Stimulated activated naive CD4-positive, alpha-beta T cell treated with Interleukin-2 at 50 U/mL for 16 hours (primary cell): ENCODE measurements at regions not wholly inside any gene's neighbourhood (a gene's known extent, or its start where the extent isn't known, plus 50 kb on each side); places are given as distances from the start of the nearest gene placed in this dataset.
"Not testable (repeated sequence)": the region's sequence is repeated elsewhere in the genome, so short reads cannot be mapped to it uniquely, and the experiment has no call there.

Experiments used
- DNase-seq: peaks from one replicate; lab custom pipeline; 2025; lab: John Stamatoyannopoulos, UW

- DNase-seq, result no peak
Measured at GRCh38 chr10:81444242-81444929, 430.6 kb upstream of the NRG3 start.

DNA sequence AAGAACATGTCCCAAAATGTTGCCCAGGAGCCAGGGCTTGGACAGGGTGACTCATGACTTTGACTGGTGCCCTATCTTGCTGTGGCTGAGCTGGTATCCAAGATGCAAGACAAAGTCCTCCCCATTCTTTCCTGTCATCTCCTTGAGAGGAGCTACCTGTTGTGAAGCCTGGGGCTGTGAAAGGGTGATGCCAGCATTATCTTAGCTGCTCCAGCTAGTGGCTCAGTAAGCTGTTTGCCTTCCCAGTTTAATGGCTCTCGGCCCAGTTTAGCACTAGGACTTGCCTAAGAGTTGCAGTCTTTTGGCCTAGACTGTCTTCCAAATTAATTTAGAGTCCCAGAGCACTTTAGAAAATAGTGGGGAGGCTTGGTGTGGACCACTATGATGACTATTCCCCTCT is 424.3 kb upstream of the NRG3 start:
- DNase-seq, result no peak

GRCh38 chr10:81472927-81473470 is 402.0 kb upstream of the NRG3 start:
- DNase-seq, result no peak

- DNase-seq, result no peak
Measured at GRCh38 chr10:81473755-81474154, 401.2 kb upstream of the NRG3 start.

DNA sequence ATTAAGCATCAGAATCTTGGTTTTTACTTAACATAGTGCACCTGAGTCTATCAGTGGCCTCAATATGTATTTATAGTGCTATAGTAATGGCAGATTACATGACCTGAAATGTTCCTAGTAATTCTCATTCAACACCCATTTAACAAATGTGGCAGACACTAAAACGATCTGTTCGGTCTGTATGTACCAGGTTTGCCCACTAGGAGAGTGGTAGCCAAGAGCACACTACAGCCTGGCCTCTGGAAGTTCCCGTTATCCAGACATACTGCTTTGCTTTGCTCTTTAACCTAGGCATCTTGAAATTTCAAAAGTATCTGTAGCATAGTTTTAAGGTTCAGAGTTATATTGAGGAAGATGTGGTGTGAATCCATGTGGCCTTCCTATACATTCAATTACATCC is 395.7 kb upstream of the NRG3 start:
- DNase-seq, result no peak

- no peak for DNase-seq
Measured at GRCh38 chr10:81496626-81497025, 378.4 kb upstream of the NRG3 start.

DNA sequence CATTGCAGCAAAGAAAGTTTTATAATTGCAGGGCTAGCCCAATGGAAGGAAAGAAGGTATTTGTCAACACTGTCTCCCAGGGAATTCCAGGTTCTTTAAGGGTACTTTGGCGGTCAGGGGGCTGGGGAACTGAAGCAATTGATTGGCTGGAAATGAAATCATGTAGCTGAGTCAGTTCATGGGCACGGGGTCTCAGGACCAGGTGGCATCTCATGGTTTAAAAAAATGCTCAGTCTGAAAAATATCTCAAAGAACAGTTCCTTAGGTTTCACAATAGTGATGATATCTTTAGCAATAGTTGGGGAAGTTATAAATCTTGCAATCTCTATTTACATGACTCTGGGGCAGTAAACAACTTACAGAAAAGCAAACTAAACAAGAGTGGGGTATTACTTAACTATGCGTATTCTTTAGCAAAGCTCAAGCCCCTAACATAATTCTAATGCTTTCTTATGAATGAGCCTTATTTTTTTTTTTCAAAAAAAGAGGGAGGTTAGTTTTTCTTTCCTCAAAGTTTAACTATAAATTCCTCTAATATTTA is 376.9 kb upstream of the NRG3 start:
- DNase-seq, result no peak

GRCh38 chr10:81502677-81503359 is 372.2 kb upstream of the NRG3 start:
- DNase-seq, result no peak

- DNase-seq, result not testable (repeated sequence)
Measured at GRCh38 chr10:81505777-81506176, 369.2 kb upstream of the NRG3 start.

GRCh38 chr10:81514811-81515210 is 360.2 kb upstream of the NRG3 start:
- DNase-seq, result no peak

- DNase-seq, result no peak
Measured at GRCh38 chr10:81520688-81521087, 354.3 kb upstream of the NRG3 start.

GRCh38 chr10:81524467-81524866 is 350.5 kb upstream of the NRG3 start:
- no peak for DNase-seq

DNA sequence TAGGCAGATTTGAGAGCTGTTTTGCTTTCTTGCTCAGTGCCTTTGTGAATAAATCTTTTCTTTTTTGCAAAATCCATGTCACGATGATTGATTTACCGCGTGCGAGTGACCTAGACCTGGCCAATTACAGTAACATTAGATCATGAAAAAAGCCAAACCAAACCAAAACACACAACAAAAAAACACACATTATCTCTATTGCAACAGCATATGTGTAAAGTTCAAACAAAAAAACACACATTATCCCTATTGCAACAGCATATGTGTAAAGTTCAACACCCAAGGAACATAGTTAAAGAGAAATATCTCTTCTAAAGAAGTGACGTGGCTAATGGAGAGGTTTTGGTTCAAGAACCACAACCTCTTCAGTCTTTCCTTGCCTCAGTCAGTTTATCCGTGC is 342.6 kb upstream of the NRG3 start:
- DNase-seq, result no peak

DNA sequence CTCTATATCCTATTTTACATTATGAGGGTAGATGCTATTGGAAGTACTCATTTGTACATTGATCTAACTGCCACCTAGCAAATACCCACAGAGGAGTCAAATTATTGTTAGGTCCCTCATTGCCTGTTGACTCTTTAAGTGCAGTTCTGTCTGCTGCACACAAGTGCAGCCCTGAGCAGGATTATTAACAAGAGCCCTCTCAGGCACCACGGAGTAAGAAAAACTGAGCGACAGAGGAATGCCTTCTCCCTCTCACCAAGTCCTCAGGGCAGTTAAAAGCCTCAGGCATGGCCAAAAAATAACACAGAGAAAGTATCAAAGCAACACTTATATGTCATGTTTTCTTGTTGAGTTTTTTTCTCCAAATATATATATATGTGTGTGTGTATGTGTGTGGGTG is 340.0 kb upstream of the NRG3 start:
- DNase-seq, result no peak

- DNase-seq, result no peak
Measured at GRCh38 chr10:81541517-81541916, 333.5 kb upstream of the NRG3 start.

DNA sequence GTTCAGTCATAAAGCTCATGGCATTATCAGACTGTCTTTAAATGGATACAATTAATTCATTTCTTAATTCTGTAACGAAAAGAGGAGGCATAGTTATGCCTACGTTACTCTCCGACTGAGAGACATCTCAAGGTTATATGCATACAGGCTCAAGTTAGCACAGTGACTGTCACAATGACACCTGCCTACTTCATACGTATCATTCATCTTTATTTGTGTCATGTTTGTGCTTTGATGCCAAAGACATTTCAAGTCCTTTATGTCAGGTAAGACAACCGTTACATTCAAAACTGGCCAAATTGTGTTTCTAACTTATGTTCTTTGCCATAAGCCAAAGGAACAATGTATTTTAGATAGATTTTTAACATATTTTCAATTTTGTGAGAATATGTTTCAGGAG is 328.8 kb upstream of the NRG3 start:
- DNase-seq, result no peak

DNA sequence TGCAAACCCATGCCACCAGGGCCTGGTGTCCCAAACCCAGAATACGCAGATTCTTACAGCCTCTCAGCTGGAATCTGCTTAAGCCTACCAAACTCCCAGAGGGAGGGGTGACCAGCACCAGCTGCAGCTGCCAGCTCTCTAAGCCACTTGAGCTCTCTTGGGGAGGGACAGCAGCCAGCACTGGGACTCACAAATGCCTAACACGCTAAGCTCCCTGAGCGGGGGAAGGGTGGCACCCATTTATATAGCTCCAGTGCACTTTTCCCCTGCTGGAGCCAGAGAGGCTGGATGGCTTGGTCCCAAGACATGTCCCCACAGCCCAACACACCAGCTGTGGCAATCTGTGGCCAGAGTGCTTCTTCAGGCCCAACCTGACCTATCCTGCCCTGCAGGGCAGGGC is 326.8 kb upstream of the NRG3 start:
- DNase-seq, result no peak

DNA sequence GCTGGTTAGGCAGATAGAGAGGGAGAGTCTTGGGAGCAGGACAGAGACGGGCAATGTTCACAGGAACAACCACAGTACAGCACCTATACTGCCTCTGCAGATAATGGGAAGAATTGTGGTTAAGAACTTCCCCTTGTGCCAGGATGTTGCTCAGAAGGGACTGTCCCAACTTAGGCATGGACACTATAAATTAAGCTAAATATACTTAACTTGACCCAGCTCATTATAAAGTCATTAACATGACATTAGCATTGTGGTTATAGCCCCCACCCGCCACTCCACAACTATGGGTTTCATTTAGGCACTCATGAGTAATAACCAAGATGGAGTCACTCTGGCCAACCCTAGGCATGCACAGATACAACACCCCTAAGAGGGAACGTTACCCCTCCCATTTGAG is 310.9 kb upstream of the NRG3 start:
- DNase-seq, result no peak

GRCh38 chr10:81569488-81569887 is 305.5 kb upstream of the NRG3 start:
- no peak for DNase-seq

DNA sequence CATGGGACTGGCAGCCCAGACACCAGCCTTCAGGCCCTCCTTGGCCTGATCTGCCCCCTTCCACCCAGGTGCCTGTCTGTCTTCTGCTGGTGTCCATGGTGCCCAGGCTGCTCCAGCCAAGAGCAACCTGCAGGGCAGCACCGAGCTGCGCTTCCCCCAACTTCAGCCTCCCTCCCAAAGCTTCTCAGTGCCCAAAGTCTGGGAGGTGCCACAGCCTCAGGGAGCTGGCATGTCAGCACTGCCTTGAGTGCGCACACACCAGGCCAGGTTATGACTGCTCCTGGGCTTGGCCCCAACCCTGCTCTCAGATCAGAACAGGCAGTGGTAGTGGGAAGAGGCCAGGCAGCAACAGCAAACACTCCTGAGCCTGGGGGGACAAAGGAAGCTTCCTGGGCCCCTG is 304.6 kb upstream of the NRG3 start:
- DNase-seq, result no peak

GRCh38 chr10:81570878-81571794 is 303.9 kb upstream of the NRG3 start:
- DNase-seq, result no peak

GRCh38 chr10:81575036-81575435 is 300.0 kb upstream of the NRG3 start:
- DNase-seq, result no peak
